ENCODE measurements at regions not wholly inside any gene's neighbourhood (a gene's known extent, or its start where the extent isn't known, plus 50 kb on each side); places are given as distances from the start of the nearest gene placed in this dataset.
A peak's percentile ranks its signal among the peaks of the same experiment; 100 is the strongest.
"Not testable (repeated sequence)": the region's sequence is repeated elsewhere in the genome, so short reads cannot be mapped to it uniquely, and the experiment has no call there.

DNA sequence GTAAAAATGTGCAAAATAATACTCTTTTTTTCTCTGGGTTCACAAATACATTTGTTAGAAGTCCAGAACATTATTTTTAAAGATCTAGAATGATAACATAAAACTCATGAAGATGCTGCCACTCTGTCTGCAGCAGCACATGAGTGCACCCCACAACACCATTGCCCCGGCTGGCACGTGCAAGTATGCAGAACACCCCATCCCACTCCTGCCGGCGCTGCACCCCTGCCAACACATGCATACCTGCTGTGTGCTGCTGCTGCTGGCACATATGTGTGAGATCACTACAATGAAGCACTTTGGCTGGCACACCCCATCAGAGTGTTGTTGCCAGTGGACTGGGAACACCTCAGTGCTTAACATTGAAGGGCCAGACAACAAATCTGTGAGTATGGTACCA lies 129.1 kb downstream of the CCT8L2 start:
- H3K4me1 Mint-ChIP-seq, H3K27ac Mint-ChIP-seq, DNase-seq, H3K9me3 Mint-ChIP-seq, H3K4me3 Mint-ChIP-seq, ATAC-seq: not testable (repeated sequence)
- H3K27me3 Mint-ChIP-seq, result peaks cover 11% of the 10 kb centered on the region

DNA sequence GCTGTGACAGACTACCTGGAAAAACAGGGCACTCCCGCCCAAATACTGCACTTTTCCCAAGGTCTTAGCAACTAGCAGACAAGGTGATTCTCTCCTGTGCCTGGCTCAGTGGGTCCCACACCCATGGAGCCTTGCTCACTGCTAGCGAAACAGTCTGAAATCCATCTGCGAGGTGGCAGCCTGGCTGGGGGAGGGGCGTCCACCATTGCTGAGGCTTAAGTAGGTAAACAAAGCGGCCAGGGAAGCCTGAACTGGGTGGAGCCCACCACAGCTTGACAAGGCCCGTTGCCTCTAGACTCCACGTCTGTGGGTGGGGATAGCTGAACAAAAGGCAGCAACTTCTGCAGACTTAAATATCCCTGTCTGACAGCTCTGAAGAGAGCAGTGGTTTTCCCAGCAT lies 145.2 kb downstream of the CCT8L2 start:
- peaks cover 0 to 22% of the 10 kb centered on the region in 2 donors for H3K9me3 Mint-ChIP-seq
- DNase-seq, ATAC-seq, H3K4me3 Mint-ChIP-seq, H3K27me3 Mint-ChIP-seq, H3K4me1 Mint-ChIP-seq: not testable (repeated sequence)
- peak overlapping the region in 1 of 2 donors; percentile 12 for H3K27ac Mint-ChIP-seq

DNA sequence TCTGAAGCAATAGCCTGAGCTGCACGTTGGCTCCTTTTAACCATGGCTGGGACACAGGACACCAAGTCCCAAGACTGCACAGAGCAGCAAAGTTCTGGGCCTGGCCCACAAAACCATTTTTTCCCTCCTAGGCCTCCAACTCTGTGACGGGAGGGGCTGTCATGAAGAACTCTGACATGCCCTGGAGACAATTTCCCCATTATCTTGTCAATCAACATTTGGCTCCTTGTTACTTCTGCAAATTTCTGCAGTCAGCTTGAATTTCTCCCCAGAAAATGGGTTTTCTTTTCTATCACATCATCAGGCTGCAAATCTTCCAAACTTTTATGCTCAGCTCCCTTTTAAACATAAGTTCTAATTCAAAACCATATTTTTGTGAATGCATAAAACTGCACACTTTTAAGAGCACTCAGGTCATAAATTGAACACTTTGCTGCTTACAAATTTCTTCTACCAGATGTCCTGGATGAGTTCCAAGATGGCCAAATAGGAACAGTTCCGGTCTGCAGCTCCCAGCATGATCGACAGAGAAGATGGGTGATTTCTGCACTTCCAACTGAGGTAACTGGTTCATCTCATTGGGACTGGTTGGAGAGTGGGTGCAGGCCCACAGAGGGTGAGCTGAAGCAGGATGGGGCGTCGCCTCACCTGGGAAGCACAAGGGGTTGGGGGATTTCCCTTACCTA lies 145.7 kb downstream of the CCT8L2 start:
- not testable (repeated sequence) for H3K4me3 Mint-ChIP-seq, DNase-seq, ATAC-seq, H3K4me1 Mint-ChIP-seq, H3K27me3 Mint-ChIP-seq
- Mint-ChIP-seq H3K9me3 (peaks cover 0 to 22% of the 10 kb centered on the region in 2 donors), H3K27ac (peak overlapping the region in 1 of 2 donors; percentile 12)

DNA sequence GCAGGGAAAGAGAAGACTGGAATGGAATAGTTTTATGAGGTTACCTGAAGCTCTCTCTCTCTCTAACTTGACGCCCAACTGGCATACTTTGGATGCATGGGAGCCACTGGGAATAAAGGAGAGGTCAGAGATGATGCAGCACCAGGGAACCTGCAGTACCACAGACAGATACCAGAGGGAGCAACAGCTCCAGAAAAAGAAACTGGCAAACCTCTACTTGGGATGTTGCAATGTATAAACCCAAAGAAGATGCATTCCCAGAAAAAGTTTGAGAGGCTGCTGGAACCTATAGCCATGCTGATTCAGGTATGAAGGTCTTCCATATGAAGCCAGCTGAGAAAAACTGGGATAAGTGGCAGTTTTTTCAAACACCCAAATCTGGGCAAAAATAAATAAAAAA lies 151.6 kb downstream of the CCT8L2 start:
- H3K4me1 Mint-ChIP-seq, H3K27ac Mint-ChIP-seq, DNase-seq, H3K4me3 Mint-ChIP-seq, ATAC-seq, H3K9me3 Mint-ChIP-seq, H3K27me3 Mint-ChIP-seq: not testable (repeated sequence)

DNA sequence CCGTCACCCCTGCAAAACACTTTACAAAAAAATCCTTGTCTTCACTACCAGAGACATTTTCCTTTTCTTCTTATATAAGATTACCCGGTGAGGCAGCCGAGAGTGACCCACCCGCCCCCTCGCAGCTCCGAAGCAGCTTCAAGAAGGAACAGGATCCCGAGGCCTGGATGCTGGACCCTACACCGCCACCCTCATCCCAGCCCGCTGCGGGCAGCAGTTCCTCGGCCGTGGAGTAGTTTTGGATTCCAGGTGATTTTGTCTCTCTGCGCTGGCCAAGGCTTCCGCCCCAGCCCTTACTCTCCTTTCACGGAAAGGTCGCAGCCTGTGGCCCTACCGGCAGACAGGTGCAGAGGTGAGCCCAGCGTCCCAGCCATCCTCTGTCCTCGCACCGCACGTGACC lies 169.1 kb downstream of the CCT8L2 start:
- H3K27me3 Mint-ChIP-seq, ATAC-seq, H3K4me3 Mint-ChIP-seq, H3K27ac Mint-ChIP-seq, H3K4me1 Mint-ChIP-seq, DNase-seq: not testable (repeated sequence)
- H3K9me3 Mint-ChIP-seq, result peaks cover 0 to 11% of the 10 kb centered on the region in 2 donors

DNA sequence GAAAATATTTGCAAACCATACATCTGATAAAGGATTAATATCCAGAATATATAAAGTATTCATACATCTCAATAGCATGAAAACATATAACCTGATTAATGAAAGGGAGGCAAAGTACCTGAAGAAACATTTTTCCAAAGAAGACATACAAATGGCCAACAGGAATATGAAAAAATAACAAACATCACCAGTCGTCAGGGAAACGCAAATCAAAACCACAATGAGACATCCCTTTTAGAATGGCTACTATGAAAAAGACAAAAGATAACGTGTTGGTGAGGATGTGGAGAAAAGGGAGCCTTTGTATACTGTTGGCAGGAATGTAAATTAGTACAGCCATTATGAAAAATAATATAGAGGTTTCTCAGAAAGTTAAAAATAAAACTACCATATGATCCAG lies 175.1 kb downstream of the CCT8L2 start:
- not testable (repeated sequence) for ATAC-seq, H3K27me3 Mint-ChIP-seq, H3K4me3 Mint-ChIP-seq, H3K27ac Mint-ChIP-seq, H3K4me1 Mint-ChIP-seq, DNase-seq
- peaks cover 0 to 11% of the 10 kb centered on the region in 2 donors for H3K9me3 Mint-ChIP-seq

DNA sequence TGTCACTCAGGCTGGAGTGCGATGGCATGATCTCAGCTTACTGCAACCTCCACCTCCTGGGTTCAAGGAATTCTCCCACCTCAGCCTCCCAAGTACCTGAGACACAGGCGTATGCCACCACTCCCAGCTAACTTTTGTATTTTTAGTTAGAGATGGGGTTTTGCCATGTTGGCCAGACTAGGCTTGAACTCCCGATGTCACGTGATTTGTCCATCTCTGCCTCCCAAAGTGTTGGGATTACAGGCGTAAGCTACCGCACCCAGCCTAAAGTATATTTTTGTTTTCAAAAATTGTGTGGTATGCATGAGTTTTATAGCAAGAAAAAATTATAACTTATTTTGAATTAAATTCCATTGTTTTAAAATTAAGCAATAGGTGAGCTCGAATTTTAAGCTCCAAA lies 188.0 kb downstream of the CCT8L2 start:
- not testable (repeated sequence) for H3K27ac Mint-ChIP-seq

DNA sequence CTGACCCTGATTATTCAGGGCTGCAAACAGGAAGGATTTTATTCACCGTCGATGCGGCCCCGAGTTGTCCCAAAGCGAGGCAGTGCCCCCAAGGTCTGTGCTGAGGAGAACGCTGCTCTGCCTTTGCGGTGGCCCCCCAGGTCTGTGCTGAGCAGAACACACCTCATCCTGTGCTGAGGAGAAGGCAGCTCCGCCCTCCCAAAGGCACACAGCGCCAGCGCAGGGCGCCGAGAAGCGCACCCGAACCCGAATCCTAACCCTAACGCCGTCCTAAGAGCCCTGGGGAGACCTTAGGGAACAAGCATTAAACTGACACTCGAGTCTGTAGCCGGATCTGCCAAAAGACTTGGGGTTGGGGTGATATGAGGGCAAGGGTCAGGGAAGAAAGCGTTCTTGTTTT lies 188.9 kb downstream of the CCT8L2 start:
- H3K9me3 Mint-ChIP-seq, result peaks cover 0 to 14% of the 10 kb centered on the region in 2 donors
- DNase-seq, H3K4me1 Mint-ChIP-seq, H3K27ac Mint-ChIP-seq, H3K4me3 Mint-ChIP-seq, H3K27me3 Mint-ChIP-seq, ATAC-seq: not testable (repeated sequence)

More for the DNA sequence above, 188.0 kb downstream of the CCT8L2 start:
- H3K27me3 Mint-ChIP-seq, H3K4me1 Mint-ChIP-seq, DNase-seq, H3K4me3 Mint-ChIP-seq, ATAC-seq: not testable (repeated sequence)
- peaks cover 0 to 11% of the 10 kb centered on the region in 2 donors for H3K9me3 Mint-ChIP-seq

DNA sequence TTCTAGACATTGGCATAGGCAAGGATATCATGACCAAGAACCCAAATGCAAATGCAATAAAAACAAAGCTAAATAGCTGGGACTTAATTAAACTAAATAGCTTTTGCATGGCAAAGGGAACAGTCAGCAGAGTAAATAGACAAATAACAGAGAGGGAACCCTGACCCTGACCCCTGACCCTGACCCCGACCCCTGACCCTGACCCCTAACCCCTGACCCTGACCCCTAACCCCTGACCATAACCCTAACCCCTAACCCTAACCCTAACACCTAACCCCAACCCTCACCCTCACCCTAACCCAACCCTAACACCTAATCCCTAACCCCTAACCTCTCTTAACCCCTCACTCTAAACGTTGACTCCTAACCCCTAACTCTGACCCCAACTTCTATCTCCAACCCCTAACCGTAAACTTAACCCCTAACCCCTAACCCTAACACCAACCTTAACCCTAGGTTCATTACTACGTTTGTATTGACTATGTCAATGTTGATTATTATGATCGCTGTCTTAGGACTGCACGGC lies 189.7 kb downstream of the CCT8L2 start:
- not testable (repeated sequence) for ATAC-seq, H3K27ac Mint-ChIP-seq, H3K4me1 Mint-ChIP-seq, DNase-seq, H3K4me3 Mint-ChIP-seq, H3K27me3 Mint-ChIP-seq
- H3K9me3 Mint-ChIP-seq, result peaks cover 0 to 21% of the 10 kb centered on the region in 2 donors

DNA sequence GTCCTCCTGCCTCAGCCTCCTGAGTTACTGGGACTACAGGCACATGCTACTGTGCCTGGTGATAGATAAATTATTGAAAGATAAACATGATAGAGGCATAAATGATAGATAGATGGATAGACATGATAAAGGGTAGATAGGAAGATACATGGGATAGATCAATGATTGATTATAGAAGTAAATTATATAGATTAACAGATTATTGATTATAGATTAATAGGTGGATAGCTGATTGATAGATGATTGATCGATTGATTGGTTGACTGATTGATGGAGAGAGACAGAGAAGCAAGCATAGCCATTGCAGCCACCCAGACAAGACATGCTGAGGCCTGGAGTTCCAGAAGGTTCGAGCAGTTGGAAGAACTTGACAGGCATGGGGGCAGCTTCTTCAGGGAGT lies 199.1 kb downstream of the CCT8L2 start:
- H3K4me1 Mint-ChIP-seq, H3K4me3 Mint-ChIP-seq, H3K27ac Mint-ChIP-seq, DNase-seq, ATAC-seq, H3K27me3 Mint-ChIP-seq: not testable (repeated sequence)
- H3K9me3 Mint-ChIP-seq, result peaks cover 0 to 13% of the 10 kb centered on the region in 2 donors

DNA sequence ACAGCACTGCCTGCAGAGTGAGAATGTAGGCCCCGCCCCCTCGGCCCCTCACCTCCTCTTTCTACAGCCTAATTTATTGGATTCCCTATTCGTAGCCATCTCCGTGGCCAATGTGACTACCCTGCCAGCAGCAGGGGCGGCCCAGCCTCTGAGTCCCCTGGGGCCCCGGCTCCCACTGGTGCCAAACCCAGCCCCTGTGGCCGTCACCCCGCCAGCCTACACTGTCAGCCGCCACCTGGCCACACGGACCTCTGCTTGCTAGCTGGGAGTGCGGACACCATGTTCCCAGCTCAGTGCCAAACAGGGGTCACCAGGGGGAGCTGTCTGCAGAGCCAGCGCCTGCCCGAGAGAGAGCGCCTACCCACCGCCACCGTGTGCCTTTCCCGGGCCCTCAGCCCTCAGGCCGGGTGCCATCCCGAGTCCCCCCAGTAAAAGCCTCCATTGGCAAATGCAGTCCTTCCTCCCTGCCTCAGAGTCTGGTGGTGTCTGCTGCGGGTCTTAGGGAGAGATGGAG lies 201.1 kb downstream of the CCT8L2 start:
- H3K27me3 Mint-ChIP-seq, result peaks cover 13% of the 10 kb centered on the region
- H3K4me3 Mint-ChIP-seq, H3K27ac Mint-ChIP-seq, H3K4me1 Mint-ChIP-seq, DNase-seq, H3K9me3 Mint-ChIP-seq, ATAC-seq: not testable (repeated sequence)

DNA sequence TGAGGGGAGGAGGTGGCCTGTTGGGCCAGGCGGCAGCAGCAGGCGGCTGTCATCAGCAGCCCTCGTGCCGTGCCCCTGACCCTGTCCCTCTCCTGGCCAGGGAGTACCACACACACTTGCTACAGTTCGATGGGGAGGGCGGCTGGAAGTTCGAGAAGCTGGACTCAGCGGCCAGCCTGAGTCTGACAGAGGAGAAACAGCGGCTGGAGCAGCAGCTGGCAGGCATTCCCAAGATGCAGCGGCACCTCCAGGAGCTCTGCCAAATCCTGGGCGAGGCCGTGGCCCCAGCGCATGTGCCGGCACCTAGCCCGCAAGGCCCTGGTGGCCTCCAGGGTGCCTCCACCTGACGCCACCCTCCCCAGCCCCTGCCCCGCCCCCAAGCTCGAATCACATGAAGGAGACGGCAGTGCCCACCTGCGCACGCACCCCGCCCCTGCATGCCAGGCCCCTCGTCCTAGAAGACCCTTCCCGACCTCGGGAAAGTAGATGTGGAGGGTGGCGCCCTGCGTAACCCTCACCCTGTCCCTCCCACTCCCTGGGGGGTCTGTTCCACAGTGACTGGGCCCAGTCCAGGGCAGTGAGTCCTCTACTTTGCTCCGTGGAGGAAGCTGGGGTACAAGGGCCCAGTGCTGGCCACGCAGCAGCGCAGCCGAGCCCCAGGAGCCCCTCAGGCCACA lies 201.9 kb downstream of the CCT8L2 start:
- not testable (repeated sequence) for H3K9me3 Mint-ChIP-seq, DNase-seq
- H3K27me3 Mint-ChIP-seq, result peaks cover 19% of the 10 kb centered on the region

DNA sequence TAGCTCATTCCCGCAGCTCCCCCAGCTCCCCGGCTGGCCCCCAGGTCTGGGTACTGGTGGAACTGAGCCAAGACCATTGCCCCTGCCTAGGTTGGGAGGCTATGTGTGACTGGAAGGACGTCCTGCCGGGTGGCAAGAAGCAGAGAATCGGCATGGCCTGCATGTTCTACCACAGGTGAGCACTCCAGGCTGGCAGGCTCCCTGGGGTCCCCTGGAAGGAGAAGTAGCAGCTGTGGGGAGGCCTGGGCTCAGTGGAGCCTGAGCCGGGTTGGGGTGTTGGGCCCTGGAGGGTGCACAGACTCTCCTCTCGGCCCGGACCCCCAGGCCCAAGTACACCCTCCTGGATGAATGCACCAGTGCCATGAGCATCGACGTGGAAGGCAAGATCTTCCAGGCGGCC lies 202.6 kb downstream of the CCT8L2 start:
- not testable (repeated sequence) for H3K9me3 Mint-ChIP-seq, H3K4me3 Mint-ChIP-seq, DNase-seq, H3K27ac Mint-ChIP-seq, H3K4me1 Mint-ChIP-seq, ATAC-seq
- peaks cover 19% of the 10 kb centered on the region for H3K27me3 Mint-ChIP-seq

More for the DNA sequence above, 201.9 kb downstream of the CCT8L2 start:
- not testable (repeated sequence) for H3K4me3 Mint-ChIP-seq, ATAC-seq, H3K4me1 Mint-ChIP-seq, H3K27ac Mint-ChIP-seq

DNA sequence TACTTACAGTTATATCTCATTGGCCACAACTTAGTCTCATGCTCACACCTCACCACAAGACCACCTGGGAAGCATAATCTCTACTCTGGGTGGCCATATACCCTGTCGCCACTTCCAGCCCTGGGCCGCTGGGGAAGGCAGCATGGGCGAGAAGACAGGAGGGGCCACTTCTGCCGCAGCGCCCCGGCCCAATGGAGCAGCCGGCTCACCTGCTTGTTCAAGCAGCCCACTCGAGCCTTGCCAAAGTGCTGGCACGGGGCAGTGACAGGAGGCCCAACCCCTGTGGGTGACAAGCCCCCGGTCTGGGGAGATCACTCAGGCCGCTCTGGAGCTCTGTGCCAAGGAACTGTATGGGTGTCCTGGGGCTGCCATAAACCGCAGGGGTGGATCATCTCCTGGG lies 203.4 kb downstream of the CCT8L2 start:
- not testable (repeated sequence) for H3K9me3 Mint-ChIP-seq, ATAC-seq, H3K4me3 Mint-ChIP-seq, H3K4me1 Mint-ChIP-seq, DNase-seq, H3K27ac Mint-ChIP-seq
- peaks cover 19% of the 10 kb centered on the region for H3K27me3 Mint-ChIP-seq

DNA sequence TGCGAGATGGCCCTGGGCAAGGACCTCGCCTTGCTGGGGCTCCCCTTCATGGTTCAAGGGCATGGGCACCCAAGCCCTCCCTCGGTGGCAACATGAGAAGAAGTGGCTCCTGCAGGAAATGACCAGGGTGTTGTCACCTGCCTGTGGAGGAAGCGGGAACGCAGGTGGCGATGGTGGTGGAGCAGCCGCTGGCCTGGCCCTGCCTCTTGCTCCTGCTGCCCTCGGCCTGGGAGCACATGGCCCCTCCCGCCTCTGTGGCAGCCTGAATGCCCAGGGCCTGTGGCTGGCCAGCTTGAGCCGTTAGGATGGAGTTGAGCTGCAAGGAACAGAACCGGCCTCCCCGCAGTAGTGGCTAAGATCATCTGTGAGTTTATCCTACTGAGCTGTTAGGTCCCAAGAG lies 204.0 kb downstream of the CCT8L2 start:
- H3K4me3 Mint-ChIP-seq, H3K4me1 Mint-ChIP-seq, H3K9me3 Mint-ChIP-seq, H3K27ac Mint-ChIP-seq, DNase-seq, ATAC-seq: not testable (repeated sequence)
- peaks cover 19% of the 10 kb centered on the region for H3K27me3 Mint-ChIP-seq

DNA sequence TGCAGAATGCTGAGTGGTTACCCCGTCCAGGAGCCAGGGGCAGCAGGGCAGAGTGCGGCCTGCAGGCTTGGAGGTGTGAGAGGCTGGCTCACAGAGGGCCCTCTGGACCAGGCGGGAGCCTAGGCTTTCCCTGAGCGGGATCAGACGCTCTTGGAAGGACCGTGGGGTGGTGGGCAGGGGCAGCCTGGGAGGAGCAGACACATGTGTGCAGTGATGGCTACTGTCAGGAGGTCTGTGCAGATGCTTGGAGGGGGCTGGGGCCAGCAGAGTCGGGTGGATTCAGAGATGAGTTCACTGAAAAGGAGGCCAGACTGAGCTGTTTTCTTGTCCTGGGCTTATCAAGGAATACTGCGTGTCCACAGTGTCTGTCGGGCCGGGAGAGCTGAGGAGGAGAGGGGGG lies 204.5 kb downstream of the CCT8L2 start:
- H3K27me3 Mint-ChIP-seq, result peaks cover 19% of the 10 kb centered on the region
- not testable (repeated sequence) for H3K4me1 Mint-ChIP-seq, H3K9me3 Mint-ChIP-seq, H3K27ac Mint-ChIP-seq, H3K4me3 Mint-ChIP-seq, ATAC-seq, DNase-seq

All from stimulated activated naive CD8-positive, alpha-beta T cell treated with anti-CD3 and anti-CD28 coated beads, Interleukin-15, amount 100 ng/mL, for 72 hours (primary cell).